EH (cell line): ENCODE measurements at regions not wholly inside any gene's neighbourhood (a gene's known extent, or its start where the extent isn't known, plus 50 kb on each side); places are given as distances from the start of the nearest gene placed in this dataset.
"Not testable (repeated sequence)": the region's sequence is repeated elsewhere in the genome, so short reads cannot be mapped to it uniquely, and the experiment has no call there.

ENCODE experiments used
- DNase-seq: peaks from one replicate; pipeline ENCODE4 v3.0.0-alpha.2; 2015; ENCODE audit warnings: low read depth

GRCh38 chr6:133789449-133789848 lies 99.5 kb upstream of the TCF21 start:
- not testable (repeated sequence) for DNase-seq

- DNase-seq = peak; percentile 23
These were observed 98.2 kb upstream of the TCF21 start for GRCh38 chr6:133790756-133791155.

GRCh38 chr6:133795051-133795450 lies 93.9 kb upstream of the TCF21 start:
- DNase-seq = not testable (repeated sequence)

- no peak for DNase-seq
These were observed 92.7 kb upstream of the TCF21 start for GRCh38 chr6:133796235-133796634.

GRCh38 chr6:133799043-133799442 lies 89.9 kb upstream of the TCF21 start:
- DNase-seq = no peak

- no peak for DNase-seq
These were observed 86.1 kb upstream of the TCF21 start for GRCh38 chr6:133802861-133803260.

GRCh38 chr6:133804265-133804664 lies 84.6 kb upstream of the TCF21 start:
- no peak for DNase-seq

- no peak for DNase-seq
These were observed 83.0 kb upstream of the TCF21 start for GRCh38 chr6:133805876-133806275.

- DNase-seq = no peak
These were observed 82.4 kb upstream of the TCF21 start for GRCh38 chr6:133806382-133807140.

GRCh38 chr6:133807501-133807900 lies 81.4 kb upstream of the TCF21 start:
- DNase-seq = no peak

- peak; percentile 18 for DNase-seq
These were observed 79.5 kb upstream of the TCF21 start for GRCh38 chr6:133809406-133809805.

- no peak for DNase-seq
These were observed 77.4 kb upstream of the TCF21 start for GRCh38 chr6:133811557-133811956.

- DNase-seq = not testable (repeated sequence)
These were observed 76.5 kb upstream of the TCF21 start for GRCh38 chr6:133812446-133812845.

GRCh38 chr6:133814238-133814637 lies 74.7 kb upstream of the TCF21 start:
- DNase-seq = no peak

GRCh38 chr6:133814797-133815196 lies 74.1 kb upstream of the TCF21 start:
- peak; percentile 67 for DNase-seq

GRCh38 chr6:133815313-133815712 lies 73.6 kb upstream of the TCF21 start:
- DNase-seq = no peak

- no peak for DNase-seq
These were observed 72.7 kb upstream of the TCF21 start for GRCh38 chr6:133816171-133816570.

GRCh38 chr6:133817460-133818047 lies 71.4 kb upstream of the TCF21 start:
- DNase-seq = no peak

GRCh38 chr6:133818320-133818719 lies 70.6 kb upstream of the TCF21 start:
- no peak for DNase-seq

- no peak for DNase-seq
These were observed 68.7 kb upstream of the TCF21 start for GRCh38 chr6:133820208-133820607.

GRCh38 chr6:133827766-133828165 lies 61.1 kb upstream of the TCF21 start:
- DNase-seq = peak; percentile 23

- peak; percentile 5 for DNase-seq
These were observed 55.0 kb upstream of the TCF21 start for GRCh38 chr6:133833949-133834359.

- no peak for DNase-seq
These were observed 54.3 kb upstream of the TCF21 start for GRCh38 chr6:133834472-133835170.
